WI38 (cell line): ENCODE measurements at regions not wholly inside any gene's neighbourhood (a gene's known extent, or its start where the extent isn't known, plus 50 kb on each side); places are given as distances from the start of the nearest gene placed in this dataset.

Experiments
- H3K4me3 ChIP-seq: 2 replicates; pipeline ENCODE4 v1.5.1; 2011; ENCODE audit warnings: low read depth, mild to moderate bottlenecking, control low read depth, low read length
- CTCF ChIP-seq: IDR thresholded peaks from 2 replicates; pipeline ENCODE4 v1.5.1; 2012; ENCODE audit warnings: low read depth, mild to moderate bottlenecking, control low read depth, low read length

- no peak overlapping the region for H3K4me3 ChIP-seq
- TF ChIP-seq CTCF, result no peak
These were observed 190.3 kb downstream of the LPIN1 start for GRCh38 chr2:11936761-11937160.

GRCh38 chr2:11938196-11938595, 191.8 kb downstream of the LPIN1 start:
- no peak for TF ChIP-seq CTCF
- H3K4me3 ChIP-seq, result no peak overlapping the region

- no peak for TF ChIP-seq CTCF
- H3K4me3 ChIP-seq, result no peak overlapping the region
These were observed 193.1 kb downstream of the LPIN1 start for GRCh38 chr2:11939523-11939922.

- no peak for TF ChIP-seq CTCF
- no peak overlapping the region for H3K4me3 ChIP-seq
These were observed 193.8 kb downstream of the LPIN1 start for GRCh38 chr2:11940121-11940743.

GRCh38 chr2:11940799-11941198, 194.4 kb downstream of the LPIN1 start:
- H3K4me3 ChIP-seq, result no peak overlapping the region
- no peak for TF ChIP-seq CTCF

GRCh38 chr2:11941201-11942177, 195.1 kb downstream of the LPIN1 start:
- H3K4me3 ChIP-seq, result no peak overlapping the region
- no peak for TF ChIP-seq CTCF

GRCh38 chr2:11942178-11942569, 195.7 kb downstream of the LPIN1 start:
- H3K4me3 ChIP-seq, result no peak overlapping the region
- no peak for TF ChIP-seq CTCF
